Endothelial cell of umbilical vein (primary cell): ENCODE measurements at regions not wholly inside any gene's neighbourhood (a gene's known extent, or its start where the extent isn't known, plus 50 kb on each side); places are given as distances from the start of the nearest gene placed in this dataset.

Source experiments
- JUN ChIP-seq: IDR thresholded peaks from 2 replicates; pipeline ENCODE4 v1.6.1; 2011; ENCODE audit warnings: borderline replicate concordance, low read depth; ENCODE audit not compliant: insufficient read length, insufficient read depth
- POLR2AphosphoS5 ChIP-seq: IDR thresholded peaks from 2 replicates; pipeline ENCODE4 v1.6.1; 2012; ENCODE audit warnings: low read depth, mild to moderate bottlenecking, control low read depth, low read length, moderate library complexity; ENCODE audit not compliant: insufficient read depth
- TF ChIP-seq, protein P1 (sequence below), 2 donors: IDR thresholded peaks; 1 replicate in 1 of 2; 2 replicates in 1 of 2; pipeline ENCODE4 v1.5.1; 2011; ENCODE audit warnings: low read length in 2 of 2, mild to moderate bottlenecking in 2 of 2, moderate library complexity in 2 of 2, control low read depth in 1 of 2, inconsistent platforms in 1 of 2, low read depth in 1 of 2; ENCODE audit not compliant: insufficient read depth in 1 of 2; ENCODE audit errors: extremely low read depth in 1 of 2

DNA sequence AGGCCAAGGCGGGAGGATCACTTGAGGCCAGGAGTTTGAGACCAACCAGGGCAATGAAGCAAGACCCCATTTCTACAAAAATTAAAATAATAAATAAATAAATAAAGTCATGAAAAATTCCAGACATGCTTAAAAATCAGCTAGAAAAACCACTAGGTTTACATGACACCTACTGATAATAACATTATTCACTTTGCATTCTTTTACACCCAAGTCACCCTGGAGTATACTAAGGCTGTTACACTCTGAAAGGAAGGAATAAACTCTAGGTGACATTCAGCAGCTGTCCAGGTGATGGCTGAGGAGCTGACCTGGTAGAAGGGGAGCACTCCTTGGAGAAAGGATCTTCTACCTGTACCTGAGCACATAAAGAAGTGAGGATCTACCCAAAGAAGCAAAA lies 179.2 kb downstream of the ZNF281 start:
- TF ChIP-seq, protein P1, sequence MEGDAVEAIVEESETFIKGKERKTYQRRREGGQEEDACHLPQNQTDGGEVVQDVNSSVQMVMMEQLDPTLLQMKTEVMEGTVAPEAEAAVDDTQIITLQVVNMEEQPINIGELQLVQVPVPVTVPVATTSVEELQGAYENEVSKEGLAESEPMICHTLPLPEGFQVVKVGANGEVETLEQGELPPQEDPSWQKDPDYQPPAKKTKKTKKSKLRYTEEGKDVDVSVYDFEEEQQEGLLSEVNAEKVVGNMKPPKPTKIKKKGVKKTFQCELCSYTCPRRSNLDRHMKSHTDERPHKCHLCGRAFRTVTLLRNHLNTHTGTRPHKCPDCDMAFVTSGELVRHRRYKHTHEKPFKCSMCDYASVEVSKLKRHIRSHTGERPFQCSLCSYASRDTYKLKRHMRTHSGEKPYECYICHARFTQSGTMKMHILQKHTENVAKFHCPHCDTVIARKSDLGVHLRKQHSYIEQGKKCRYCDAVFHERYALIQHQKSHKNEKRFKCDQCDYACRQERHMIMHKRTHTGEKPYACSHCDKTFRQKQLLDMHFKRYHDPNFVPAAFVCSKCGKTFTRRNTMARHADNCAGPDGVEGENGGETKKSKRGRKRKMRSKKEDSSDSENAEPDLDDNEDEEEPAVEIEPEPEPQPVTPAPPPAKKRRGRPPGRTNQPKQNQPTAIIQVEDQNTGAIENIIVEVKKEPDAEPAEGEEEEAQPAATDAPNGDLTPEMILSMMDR (IDR thresholded peaks at IDR 0.05; ENCODE audit: extremely low read depth in 1 of 2, insufficient read depth in 1 of 2, low read depth in 1 of 2, low read length in 2 of 2): no peak
- TF ChIP-seq JUN (no peak), POLR2AphosphoS5 (no peak)
